Stimulated activated CD4-positive, alpha-beta T cell treated with anti-CD3 and anti-CD28 coated beads, TNF-alpha, amount 100 ng/mL, for 48 hours (primary cell): ENCODE measurements at regions not wholly inside any gene's neighbourhood (a gene's known extent, or its start where the extent isn't known, plus 50 kb on each side); places are given as distances from the start of the nearest gene placed in this dataset.

Experiments used
- DNase-seq, 3 donors: peaks; one replicate each; pipeline ENCODE4 v3.0.0-alpha.2; 2020; ENCODE audit warnings: low read depth in 3 of 3

DNA sequence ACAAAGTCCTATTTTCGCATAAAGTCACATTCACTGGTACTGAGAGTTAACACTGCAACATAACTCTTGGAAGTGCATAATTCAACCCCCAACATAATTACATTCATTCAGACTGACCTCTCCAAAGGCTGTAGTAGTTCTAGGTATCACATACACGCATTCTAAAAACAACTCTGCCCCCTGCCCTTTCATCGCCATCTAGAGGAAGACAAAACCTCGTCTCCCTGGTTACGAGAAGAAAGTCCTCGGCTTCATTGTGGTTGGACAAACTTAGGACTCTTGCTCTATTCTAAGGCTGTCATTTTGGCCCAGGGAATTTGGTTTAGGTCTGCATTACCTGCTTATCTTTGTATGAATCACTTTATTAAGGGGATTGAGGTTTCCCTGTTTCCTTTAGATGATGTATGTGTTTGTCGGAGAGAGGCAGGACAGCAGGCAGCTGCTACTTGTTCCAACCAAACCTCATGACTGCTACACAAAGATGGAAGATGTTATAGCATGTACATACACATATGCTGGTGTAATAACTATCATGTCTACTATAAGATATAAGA, 215.4 kb upstream of the NRXN1 start:
- DNase-seq, result no peak

DNA sequence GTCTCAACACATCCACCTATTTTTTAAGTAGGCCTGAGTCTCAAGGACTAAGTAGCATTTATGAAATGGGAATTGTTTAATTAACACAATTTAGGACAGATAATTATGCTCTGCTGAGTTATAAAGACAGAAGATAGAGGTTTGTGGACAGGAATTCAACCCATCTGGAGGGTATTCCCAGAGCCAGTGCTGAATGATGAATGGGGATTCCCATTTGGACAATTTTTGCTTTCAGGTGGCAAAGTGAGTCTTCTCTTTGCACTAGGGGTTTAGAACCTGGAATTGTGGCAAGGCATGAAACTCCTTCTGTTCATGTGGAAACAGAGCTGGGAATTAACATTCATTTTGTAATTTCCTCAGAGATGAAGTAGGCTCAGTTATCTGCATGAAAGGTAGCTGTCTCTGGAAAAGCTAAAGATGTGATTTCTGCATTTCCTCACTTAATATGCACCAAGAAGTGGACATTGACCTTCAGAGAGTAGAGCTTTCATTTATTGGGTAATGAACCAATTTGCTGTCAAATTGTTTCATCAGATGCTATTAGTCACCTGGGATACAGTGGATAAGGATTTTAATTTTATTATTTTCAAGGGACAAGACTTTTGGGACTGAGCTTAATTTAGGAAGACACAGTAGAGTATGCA, 212.1 kb upstream of the NRXN1 start:
- no peak for DNase-seq

GRCh38 chr2:51237626-51238271, 205.8 kb upstream of the NRXN1 start:
- no peak for DNase-seq

DNA sequence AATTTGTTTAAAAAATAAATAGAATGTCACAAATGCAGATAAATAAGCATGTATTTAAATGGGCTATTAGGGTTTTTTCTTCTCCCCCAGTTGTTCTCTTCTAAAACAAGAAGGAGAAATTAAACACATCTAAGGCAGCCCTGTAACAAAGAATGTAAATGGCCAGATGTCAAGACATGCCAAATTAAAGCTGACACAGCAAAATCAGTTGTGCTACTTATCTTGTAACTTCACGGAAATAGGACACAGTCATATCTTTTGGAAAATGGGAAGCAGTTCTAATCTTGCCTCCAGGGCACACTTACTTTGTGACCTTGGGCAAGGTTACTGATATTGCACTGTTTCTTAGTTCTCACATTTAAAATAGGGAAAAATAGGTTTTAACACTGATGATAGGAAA, 200.1 kb upstream of the NRXN1 start:
- DNase-seq, result no peak

DNA sequence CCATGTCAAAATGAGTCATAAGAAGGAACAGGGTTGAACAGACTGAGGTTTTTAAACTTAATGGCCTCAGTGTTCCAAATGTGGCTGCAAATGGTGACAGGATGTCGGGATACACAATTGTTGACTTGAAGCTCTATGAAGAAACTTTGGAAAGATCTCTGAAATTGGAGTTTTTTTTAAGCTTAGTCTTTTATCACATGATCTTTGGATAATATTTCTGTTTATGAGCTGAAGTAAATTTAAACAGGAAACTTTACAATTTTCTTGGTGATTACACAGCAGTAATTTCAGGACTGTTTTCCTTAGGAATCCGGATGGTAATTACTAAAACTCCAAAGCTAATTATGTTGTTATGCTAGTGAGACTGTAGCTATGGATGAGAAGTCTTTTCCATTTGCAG, 199.1 kb upstream of the NRXN1 start:
- no peak for DNase-seq

- no peak for DNase-seq
Observed at GRCh38 chr2:51225377-51225776, 193.4 kb upstream of the NRXN1 start.

DNA sequence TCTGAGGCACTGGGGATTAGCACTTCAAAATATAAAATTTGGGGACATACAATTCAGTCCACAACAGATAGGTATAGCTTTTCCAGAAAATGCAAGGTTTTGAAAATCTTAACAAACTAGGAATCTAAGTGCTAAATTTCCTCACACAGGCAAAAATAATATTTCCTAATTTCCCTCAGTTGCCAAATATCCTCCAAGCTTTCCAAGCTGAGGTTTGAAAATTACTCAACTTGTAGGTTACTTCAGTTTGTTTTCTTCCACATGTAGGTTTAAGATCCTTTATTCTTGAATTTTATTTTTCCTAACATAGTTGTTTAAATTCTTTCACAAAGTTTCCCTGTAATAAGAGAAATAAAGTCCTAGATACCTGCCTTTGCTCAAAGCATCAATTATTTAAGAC, 192.9 kb upstream of the NRXN1 start:
- no peak for DNase-seq

GRCh38 chr2:51222106-51222505, 190.2 kb upstream of the NRXN1 start:
- DNase-seq, result no peak

- DNase-seq, result no peak
Observed at GRCh38 chr2:51220606-51221005, 188.7 kb upstream of the NRXN1 start.

DNA sequence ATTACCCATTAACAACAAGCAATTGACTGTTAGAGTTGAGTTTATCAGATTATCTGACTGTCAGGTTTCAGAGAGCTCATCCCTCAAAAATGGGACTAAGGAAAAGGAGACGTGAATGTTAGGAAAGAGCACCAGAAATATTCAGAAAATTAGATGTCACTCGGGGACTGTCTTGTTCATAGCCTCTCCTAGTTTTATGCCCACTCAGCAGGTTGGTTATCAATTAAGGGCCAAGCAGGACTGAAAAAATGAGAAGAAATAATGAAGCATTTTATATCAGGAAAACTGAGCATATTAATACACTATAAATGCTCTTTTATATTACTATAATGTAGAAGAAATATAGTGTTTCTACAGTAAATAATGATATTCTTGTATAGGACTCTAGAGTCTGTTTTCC, 188.1 kb upstream of the NRXN1 start:
- no peak for DNase-seq

DNA sequence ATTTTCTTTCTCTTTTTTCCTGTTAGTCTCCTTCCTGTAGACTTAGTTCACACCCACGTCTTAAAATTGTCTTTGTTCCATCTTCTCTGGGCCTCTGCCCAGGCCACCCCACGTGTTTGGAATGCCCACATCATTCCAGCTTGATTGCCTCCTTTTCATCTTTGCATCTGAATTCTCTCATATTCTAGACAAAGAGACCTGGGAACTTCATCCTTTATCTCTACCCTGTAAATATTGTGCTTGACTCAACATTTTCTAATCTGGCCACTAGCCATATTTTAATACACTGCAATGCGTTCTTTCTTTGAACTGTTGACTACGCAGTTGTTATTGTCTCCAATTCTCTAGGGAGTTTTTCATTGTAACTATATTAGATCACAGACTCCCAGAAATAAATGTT, 187.5 kb upstream of the NRXN1 start:
- no peak for DNase-seq

GRCh38 chr2:51218047-51218446, 186.1 kb upstream of the NRXN1 start:
- no peak for DNase-seq

- DNase-seq, result no peak
Observed at GRCh38 chr2:51213826-51214225, 181.9 kb upstream of the NRXN1 start.

DNA sequence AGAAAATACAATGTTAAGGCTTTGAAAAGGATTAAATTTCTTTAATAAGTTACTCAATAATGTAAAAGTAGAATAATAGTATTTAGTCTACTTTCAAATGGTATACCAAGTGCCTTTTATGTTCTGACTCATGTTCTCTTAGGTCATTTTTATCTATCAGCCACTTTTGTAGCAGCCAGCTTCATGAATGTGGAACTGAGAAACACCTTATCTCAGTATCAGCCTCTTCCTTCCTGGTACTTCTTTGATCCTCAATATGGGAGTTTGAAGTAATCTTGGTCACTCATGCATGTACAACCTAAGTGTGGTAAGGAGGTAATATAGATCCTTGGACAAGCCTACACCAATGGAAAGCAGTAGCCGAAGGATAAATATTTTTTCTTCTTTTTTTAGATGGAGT, 180.4 kb upstream of the NRXN1 start:
- no peak for DNase-seq

DNA sequence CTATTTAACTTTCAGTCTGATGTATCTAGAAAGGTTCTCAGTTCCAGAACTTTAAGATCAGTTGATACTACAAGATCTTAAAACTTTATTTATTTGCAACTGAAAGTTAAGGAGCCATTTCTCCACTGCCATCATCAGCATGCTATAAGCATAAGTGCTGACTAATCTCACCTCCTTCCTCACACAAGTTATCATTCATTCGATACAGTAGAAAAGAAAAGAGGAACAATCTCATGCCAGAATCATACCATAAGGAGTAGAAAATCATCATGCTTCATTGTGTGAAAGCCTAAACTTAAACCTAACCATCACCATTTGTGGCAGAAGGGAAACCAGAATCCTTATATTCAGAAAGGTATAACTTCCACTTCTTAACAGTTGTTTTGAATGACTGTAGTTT, 176.6 kb upstream of the NRXN1 start:
- DNase-seq, result no peak

- DNase-seq, result no peak
Observed at GRCh38 chr2:51201295-51201694, 169.4 kb upstream of the NRXN1 start.

GRCh38 chr2:51194656-51195055, 162.7 kb upstream of the NRXN1 start:
- DNase-seq, result no peak

DNA sequence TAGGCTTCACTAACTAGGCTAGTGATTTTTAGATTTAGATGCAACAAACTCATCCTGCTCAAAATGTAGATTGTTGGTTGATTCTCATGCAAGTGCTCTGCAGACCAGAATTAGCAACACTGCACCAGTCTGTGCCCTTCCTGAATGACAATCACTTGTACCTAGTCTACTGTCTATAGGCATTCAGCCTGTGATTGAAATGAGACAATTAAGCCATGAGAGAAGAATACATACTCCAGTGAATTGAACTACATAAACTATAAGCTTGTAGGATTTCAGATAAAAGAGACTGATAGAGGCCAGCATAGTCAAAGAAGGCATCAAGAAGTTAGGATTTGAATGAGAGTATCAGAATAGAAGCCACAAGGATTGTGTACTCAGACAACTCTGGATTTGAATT, 138.3 kb upstream of the NRXN1 start:
- DNase-seq, result no peak

DNA sequence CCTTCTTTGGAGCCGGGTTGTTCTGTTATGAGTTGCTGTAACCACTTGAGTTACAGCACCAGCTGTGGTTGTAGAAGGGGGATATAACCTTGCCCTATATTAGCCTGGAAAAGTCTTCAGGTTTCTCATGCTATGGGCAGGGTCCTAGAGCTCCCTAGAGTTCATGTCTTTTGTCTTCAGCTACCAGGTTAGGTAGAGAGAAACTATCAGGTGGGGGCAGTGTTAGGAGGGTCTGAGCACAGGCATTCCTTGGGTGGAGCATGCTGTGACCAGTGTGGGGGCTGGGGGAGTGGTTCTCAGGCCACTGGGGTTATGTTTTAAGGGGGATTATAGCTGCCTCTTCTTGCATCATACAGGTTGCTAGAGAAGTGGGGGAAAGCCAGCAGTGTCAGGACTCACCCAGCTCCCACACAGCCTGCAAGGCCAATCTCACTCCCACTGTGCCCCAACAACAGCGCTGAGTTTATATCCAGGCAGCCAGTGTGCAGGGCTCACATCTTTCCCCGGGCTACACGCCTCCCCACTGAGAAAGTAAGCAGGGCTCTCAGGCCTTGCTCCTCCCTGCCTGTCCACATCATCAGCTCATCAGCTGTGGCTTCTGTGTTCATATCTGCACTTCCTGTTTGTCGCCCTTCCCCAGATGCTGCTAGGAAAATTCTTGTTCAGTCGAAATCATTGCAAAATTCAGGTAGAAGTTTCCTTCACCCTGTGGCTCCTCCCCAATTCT, 133.8 kb upstream of the NRXN1 start:
- DNase-seq, result no peak

DNA sequence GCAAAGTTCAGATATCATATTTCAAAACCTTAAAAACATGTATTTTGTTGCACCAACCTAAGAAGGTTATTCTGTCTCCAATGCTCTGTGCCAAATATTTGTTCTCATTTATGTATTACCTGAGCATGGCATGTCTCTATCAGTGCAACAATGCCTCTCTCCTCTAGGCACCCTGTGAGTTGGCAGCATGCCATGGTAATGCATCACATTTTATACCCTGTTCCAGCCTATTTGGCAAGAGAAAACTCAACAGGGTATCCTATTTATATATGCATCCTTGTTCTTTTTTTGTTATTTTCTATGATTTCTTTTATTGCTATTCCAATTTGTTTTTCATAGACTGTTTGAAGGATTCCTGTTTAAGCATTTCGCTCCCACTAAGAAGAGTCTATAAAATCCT, 126.3 kb upstream of the NRXN1 start:
- no peak for DNase-seq

GRCh38 chr2:51153236-51153635, 121.3 kb upstream of the NRXN1 start:
- DNase-seq, result no peak

GRCh38 chr2:51151490-51152140, 119.7 kb upstream of the NRXN1 start:
- DNase-seq, result no peak
